Calu3 (cell line): ENCODE measurements at regions not wholly inside any gene's neighbourhood (a gene's known extent, or its start where the extent isn't known, plus 50 kb on each side); places are given as distances from the start of the nearest gene placed in this dataset.

ENCODE experiments used
- BruUV-seq: library from RNA; stranded (reverse); fragments of 400-500 nt; replicated peaks from 2 replicates; lab custom pipeline; 2021; lab: Mats Ljungman, UMichigan
- CTCF ChIA-PET: fragments of 300-600 bp; sonication (Branson Sonifier 250); formaldehyde crosslinking; loops from one replicate; lab custom pipeline; 2022; ENCODE audit warnings: antibody characterized with exemption; lab: Charles Lee
- DNase-seq: peaks from one replicate; pipeline ENCODE4 v3.0.0; 2022
- H3K27ac Mint-ChIP-seq: one replicate; pipeline ENCODE4 v1.8.0; 2022; ENCODE audit warnings: mixed read lengths; ENCODE audit not compliant: unreplicated experiment
- H3K27me3 Mint-ChIP-seq: one replicate; pipeline ENCODE4 v1.8.0; 2022; ENCODE audit warnings: mixed read lengths; ENCODE audit not compliant: unreplicated experiment
- H3K36me3 Mint-ChIP-seq: one replicate; pipeline ENCODE4 v1.8.0; 2022; ENCODE audit warnings: mild to moderate bottlenecking, moderate library complexity, mixed read lengths; ENCODE audit not compliant: insufficient read depth, unreplicated experiment
- H3K4me1 Mint-ChIP-seq: one replicate; pipeline ENCODE4 v1.8.0; 2022; ENCODE audit warnings: mild to moderate bottlenecking, low read depth, mixed read lengths; ENCODE audit not compliant: unreplicated experiment
- H3K4me3 Mint-ChIP-seq: one replicate; pipeline ENCODE4 v1.8.0; 2022; ENCODE audit warnings: mild to moderate bottlenecking, low read depth, moderate library complexity, mixed read lengths; ENCODE audit not compliant: unreplicated experiment
- H3K9me3 Mint-ChIP-seq: one replicate; pipeline ENCODE4 v1.8.0; 2022; ENCODE audit warnings: low read depth, mixed read lengths; ENCODE audit not compliant: unreplicated experiment
- intact Hi-C: fragments of 100-400 bp; cut with micrococcal nuclease; formaldehyde crosslinking; loops from one replicate; pipeline ENCODE4 v1.10.0; 2022; ENCODE audit not compliant: unreplicated experiment
- TF ChIP-seq, protein P1 (sequence below): fragments of 200-600 bp; IDR thresholded peaks from one replicate; pipeline ENCODE4 v1.8.0; 2022; ENCODE audit warnings: antibody characterized with exemption; ENCODE audit not compliant: unreplicated experiment

DNA sequence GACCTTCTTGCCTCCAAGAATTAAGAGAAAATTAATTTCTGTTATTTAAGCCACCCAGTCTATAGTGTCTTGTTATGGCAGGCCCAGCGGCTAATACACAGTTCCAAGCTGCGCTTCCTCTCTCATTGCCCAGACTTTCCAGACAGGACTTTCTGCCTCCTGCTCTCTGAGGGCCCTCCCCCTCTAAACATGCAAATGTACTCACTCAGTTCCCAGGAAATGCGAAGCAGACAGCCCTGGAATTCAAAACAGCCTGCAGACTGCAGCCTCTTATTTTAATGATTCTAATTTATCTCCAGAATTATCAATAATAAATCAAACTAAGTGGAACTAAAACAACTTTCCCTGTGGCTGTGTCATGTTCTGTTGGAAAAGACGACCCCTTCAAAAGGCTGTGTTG lies 115.5 kb upstream of the ISX start:
- DNase-seq: no peak
- Mint-ChIP-seq H3K4me3 (no peak overlapping the region), H3K27ac (no peak overlapping the region), H3K4me1 (no peaks in the 10 kb centered on the region), H3K27me3 (peaks cover 16% of the 10 kb centered on the region), H3K9me3 (no peaks in the 10 kb centered on the region), H3K36me3 (no peaks in the 10 kb centered on the region)
- no TSS peak for BruUV-seq
- CTCF ChIA-PET: no interaction called here
- intact Hi-C loops: no loop called here
- TF ChIP-seq, protein P1, sequence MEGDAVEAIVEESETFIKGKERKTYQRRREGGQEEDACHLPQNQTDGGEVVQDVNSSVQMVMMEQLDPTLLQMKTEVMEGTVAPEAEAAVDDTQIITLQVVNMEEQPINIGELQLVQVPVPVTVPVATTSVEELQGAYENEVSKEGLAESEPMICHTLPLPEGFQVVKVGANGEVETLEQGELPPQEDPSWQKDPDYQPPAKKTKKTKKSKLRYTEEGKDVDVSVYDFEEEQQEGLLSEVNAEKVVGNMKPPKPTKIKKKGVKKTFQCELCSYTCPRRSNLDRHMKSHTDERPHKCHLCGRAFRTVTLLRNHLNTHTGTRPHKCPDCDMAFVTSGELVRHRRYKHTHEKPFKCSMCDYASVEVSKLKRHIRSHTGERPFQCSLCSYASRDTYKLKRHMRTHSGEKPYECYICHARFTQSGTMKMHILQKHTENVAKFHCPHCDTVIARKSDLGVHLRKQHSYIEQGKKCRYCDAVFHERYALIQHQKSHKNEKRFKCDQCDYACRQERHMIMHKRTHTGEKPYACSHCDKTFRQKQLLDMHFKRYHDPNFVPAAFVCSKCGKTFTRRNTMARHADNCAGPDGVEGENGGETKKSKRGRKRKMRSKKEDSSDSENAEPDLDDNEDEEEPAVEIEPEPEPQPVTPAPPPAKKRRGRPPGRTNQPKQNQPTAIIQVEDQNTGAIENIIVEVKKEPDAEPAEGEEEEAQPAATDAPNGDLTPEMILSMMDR: no peak

- no peak for DNase-seq
- Mint-ChIP-seq H3K36me3 (no peaks in the 10 kb centered on the region), H3K4me1 (no peaks in the 10 kb centered on the region), H3K27me3 (peaks cover 16% of the 10 kb centered on the region), H3K27ac (no peak overlapping the region), H3K9me3 (no peaks in the 10 kb centered on the region), H3K4me3 (no peak overlapping the region)
- TF ChIP-seq, protein P1: no peak
- intact Hi-C loops: no loop called here
- CTCF ChIA-PET: no interaction called here
- no TSS peak for BruUV-seq
Measured at GRCh38 chr22:34951212-34951611, 114.7 kb upstream of the ISX start.

DNA sequence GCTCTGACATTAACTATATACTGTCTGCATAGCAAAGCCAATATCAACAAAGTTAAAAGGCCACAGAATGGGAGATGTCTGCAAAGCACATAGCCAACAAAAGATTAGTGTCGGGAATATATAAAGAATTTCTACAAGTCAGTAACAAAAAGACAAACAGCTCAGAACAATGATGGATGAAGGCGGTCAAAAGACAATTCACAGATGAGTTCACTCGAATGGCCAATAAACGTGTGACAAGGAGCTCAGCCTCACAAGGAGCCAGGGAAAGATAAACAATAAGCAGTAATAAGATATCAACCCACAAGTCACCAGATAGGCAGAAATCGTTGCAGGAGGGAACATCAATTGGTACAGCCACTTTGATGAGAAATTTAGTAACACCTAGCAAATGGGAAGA lies 106.0 kb upstream of the ISX start:
- H3K36me3 Mint-ChIP-seq: no peaks in the 10 kb centered on the region
- H3K4me3 Mint-ChIP-seq: no peak overlapping the region
- H3K27me3 Mint-ChIP-seq: peaks cover 15% of the 10 kb centered on the region
- TF ChIP-seq, protein P1: no peak
- H3K4me1 Mint-ChIP-seq: no peaks in the 10 kb centered on the region
- H3K9me3 Mint-ChIP-seq: peaks cover 9% of the 10 kb centered on the region
- CTCF ChIA-PET: no interaction called here
- no peak overlapping the region for H3K27ac Mint-ChIP-seq
- BruUV-seq: no TSS peak
- DNase-seq: no peak
- intact Hi-C loops: no loop called here

DNA sequence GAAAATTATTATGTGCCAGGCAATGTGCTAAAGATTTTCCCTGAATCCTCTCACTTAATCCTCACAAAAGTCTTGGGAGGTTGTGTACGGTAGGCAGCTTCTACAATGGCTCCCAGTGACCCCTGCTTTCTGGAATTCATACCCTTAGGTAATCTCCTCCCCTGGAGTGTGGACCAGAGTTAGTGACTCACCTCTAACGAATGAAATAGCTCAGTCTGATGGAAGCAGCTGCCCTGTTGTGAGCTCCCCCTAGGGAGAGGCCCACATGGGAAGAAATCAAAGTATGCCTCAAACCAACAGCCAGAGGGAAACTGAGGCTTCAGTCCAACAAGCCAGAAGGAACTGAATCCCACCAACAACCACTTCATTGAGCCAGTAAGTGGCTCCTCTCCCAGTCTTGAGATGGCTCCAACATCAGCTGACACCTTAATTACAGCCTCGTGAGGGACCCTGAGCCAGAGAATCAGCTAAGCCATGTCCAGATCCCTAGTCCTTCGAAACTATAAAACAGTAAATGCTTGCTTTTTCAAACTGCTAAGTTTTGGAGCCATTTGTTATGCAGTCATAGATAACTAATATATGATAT lies 98.9 kb upstream of the ISX start:
- TF ChIP-seq, protein P1: no peak
- H3K4me3 Mint-ChIP-seq: no peak overlapping the region
- BruUV-seq: no TSS peak
- DNase-seq: no peak
- H3K27me3 Mint-ChIP-seq: no peaks in the 10 kb centered on the region
- CTCF ChIA-PET: no interaction called here
- no peak overlapping the region for H3K27ac Mint-ChIP-seq
- no peaks in the 10 kb centered on the region for H3K36me3 Mint-ChIP-seq
- H3K4me1 Mint-ChIP-seq: no peaks in the 10 kb centered on the region
- intact Hi-C loops: no loop called here
- peaks cover 4% of the 10 kb centered on the region for H3K9me3 Mint-ChIP-seq
